ENCODE measurements at regions not wholly inside any gene's neighbourhood (a gene's known extent, or its start where the extent isn't known, plus 50 kb on each side); places are given as distances from the start of the nearest gene placed in this dataset.

GRCh38 chr5:98163796-98164493 lies 609.5 kb upstream of the RGMB start:
- no peak for TF ChIP-seq EZH2 (IDR thresholded peaks at IDR 0.05; ENCODE audit: insufficient read depth, low read length)
- TF ChIP-seq, protein P1, sequence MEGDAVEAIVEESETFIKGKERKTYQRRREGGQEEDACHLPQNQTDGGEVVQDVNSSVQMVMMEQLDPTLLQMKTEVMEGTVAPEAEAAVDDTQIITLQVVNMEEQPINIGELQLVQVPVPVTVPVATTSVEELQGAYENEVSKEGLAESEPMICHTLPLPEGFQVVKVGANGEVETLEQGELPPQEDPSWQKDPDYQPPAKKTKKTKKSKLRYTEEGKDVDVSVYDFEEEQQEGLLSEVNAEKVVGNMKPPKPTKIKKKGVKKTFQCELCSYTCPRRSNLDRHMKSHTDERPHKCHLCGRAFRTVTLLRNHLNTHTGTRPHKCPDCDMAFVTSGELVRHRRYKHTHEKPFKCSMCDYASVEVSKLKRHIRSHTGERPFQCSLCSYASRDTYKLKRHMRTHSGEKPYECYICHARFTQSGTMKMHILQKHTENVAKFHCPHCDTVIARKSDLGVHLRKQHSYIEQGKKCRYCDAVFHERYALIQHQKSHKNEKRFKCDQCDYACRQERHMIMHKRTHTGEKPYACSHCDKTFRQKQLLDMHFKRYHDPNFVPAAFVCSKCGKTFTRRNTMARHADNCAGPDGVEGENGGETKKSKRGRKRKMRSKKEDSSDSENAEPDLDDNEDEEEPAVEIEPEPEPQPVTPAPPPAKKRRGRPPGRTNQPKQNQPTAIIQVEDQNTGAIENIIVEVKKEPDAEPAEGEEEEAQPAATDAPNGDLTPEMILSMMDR (IDR thresholded peaks at IDR 0.05; ENCODE audit: insufficient read depth, low read depth, low read length) = no peak
